H1 (cell line): ENCODE measurements at regions not wholly inside any gene's neighbourhood (a gene's known extent, or its start where the extent isn't known, plus 50 kb on each side); places are given as distances from the start of the nearest gene placed in this dataset.

Experiments used
- CTCF ChIA-PET: fragments of 300-600 bp; sonication (Branson Sonifier 250); formaldehyde crosslinking; loops from one replicate; lab custom pipeline; 2021; ENCODE audit not compliant: partially characterized antibody; lab: Charles Lee
- POLR2A ChIA-PET: fragments of 300-600 bp; sonication (Branson Sonifier 250); formaldehyde crosslinking; loops from one replicate; lab custom pipeline; 2021; ENCODE audit warnings: inconsistent platforms; ENCODE audit not compliant: partially characterized antibody; lab: Charles Lee
- DNase-seq, 2 experiments: peaks; one replicate each; pipeline versions ENCODE4 v3.0.0 to v3.0.0-alpha.2; 2010 to 2022; ENCODE audit warnings: low spot score in 2 of 2, low read depth in 1 of 2, mixed read lengths in 1 of 2
- FAIRE-seq: peaks from 2 replicates; lab custom pipeline; 2011; peaks lifted over from hg19 to GRCh38; lab: Jason Lieb, UNC
- H2AFZ ChIP-seq: 2 replicates; pipeline ENCODE4 v1.8.1; 2012; ENCODE audit warnings: low read length, inconsistent platforms
- H2AK5ac ChIP-seq: 2 replicates; pipeline ENCODE4 v1.6.1; 2013; ENCODE audit warnings: low read depth, low read length
- H2BK120ac ChIP-seq: replicated peaks from 2 replicates; pipeline ENCODE3; 2013; ENCODE audit warnings: low read depth, low read length, inconsistent platforms
- H2BK12ac ChIP-seq: 2 replicates; pipeline ENCODE4 v1.6.1; 2013; ENCODE audit warnings: low read depth, low read length
- H2BK15ac ChIP-seq: 2 replicates; pipeline ENCODE4 v1.6.1; 2013; ENCODE audit warnings: low read length
- H2BK20ac ChIP-seq: 2 replicates; pipeline ENCODE4 v1.6.1; 2013; ENCODE audit warnings: low read length
- H2BK5ac ChIP-seq: 2 replicates; pipeline ENCODE4 v1.6.1; 2013; ENCODE audit warnings: low read depth, low read length
- H3K14ac ChIP-seq: 2 replicates; pipeline ENCODE4 v1.6.1; 2013; ENCODE audit warnings: inconsistent platforms; ENCODE audit not compliant: insufficient read length
- H3K18ac ChIP-seq: 2 replicates; pipeline ENCODE4 v1.6.1; 2013; ENCODE audit warnings: low read length; ENCODE audit errors: extremely low read depth
- H3K23ac ChIP-seq: 2 replicates; pipeline ENCODE4 v1.6.1; 2013; ENCODE audit warnings: inconsistent platforms; ENCODE audit not compliant: insufficient read length
- H3K23me2 ChIP-seq: 2 replicates; pipeline ENCODE4 v1.6.1; 2013; ENCODE audit warnings: low read depth, low read length
- H3K27ac ChIP-seq: 2 replicates; pipeline ENCODE4 v1.6.1; 2011; ENCODE audit warnings: low read depth, low read length, inconsistent platforms
- H3K27me3 ChIP-seq, 4 experiments: replicated peaks in 1 of 4; 1 replicate in 1 of 4; 2 replicates in 3 of 4; pipeline versions ENCODE4 v1.6.1 to v1.8.1; 2011 to 2013; ENCODE audit warnings: low read length in 3 of 4, mild to moderate bottlenecking in 3 of 4, inconsistent platforms in 2 of 4, mixed read lengths in 2 of 4, moderate library complexity in 1 of 4; ENCODE audit not compliant: control insufficient read depth in 3 of 4, insufficient read depth in 3 of 4; ENCODE audit errors: extremely low read depth in 1 of 4
- H3K36me3 ChIP-seq, 4 experiments: 2 replicates each; pipeline versions ENCODE4 v1.6.1 to v1.8.1; 2011 to 2013; ENCODE audit warnings: mild to moderate bottlenecking in 4 of 4, low read length in 3 of 4, moderate library complexity in 2 of 4, control low read depth in 1 of 4, inconsistent platforms in 1 of 4; ENCODE audit not compliant: insufficient read depth in 4 of 4, control insufficient read depth in 2 of 4
- H3K4ac ChIP-seq: replicated peaks from 2 replicates; pipeline ENCODE3; 2013; ENCODE audit warnings: low read length, low read depth, mixed read lengths, inconsistent platforms; ENCODE audit not compliant: insufficient read length
- H3K4me1 ChIP-seq, 4 experiments: replicated peaks in 1 of 4; 1 replicate in 1 of 4; 2 replicates in 3 of 4; pipeline versions ENCODE4 v1.6.1 to v1.8.1; 2011 to 2013; ENCODE audit warnings: low read length in 3 of 4, inconsistent platforms in 2 of 4, mixed read lengths in 1 of 4; ENCODE audit not compliant: insufficient read depth in 4 of 4, control insufficient read depth in 3 of 4
- H3K4me2 ChIP-seq, 2 experiments: 2 replicates each; pipeline versions ENCODE4 v1.6.1 to v1.8.1; 2011 to 2013; ENCODE audit warnings: low read depth in 2 of 2, low read length in 2 of 2, control low read depth in 1 of 2, inconsistent platforms in 1 of 2, mild to moderate bottlenecking in 1 of 2; ENCODE audit not compliant: insufficient read depth in 1 of 2
- H3K4me3 ChIP-seq, 4 experiments: fragments of 200-600, 300-600 bp in 1 of 4; sonication (generic), shearing (Covaris generic), sonication (Bioruptor Twin) in 1 of 4; 2 replicates each; pipeline versions ENCODE4 v1.5.1 to v1.8.1; 2011 to 2016; ENCODE audit warnings: low read length in 4 of 4, low read depth in 3 of 4, control low read depth in 2 of 4, inconsistent platforms in 2 of 4, mild to moderate bottlenecking in 2 of 4, mixed read lengths in 1 of 4, moderate library complexity in 1 of 4; ENCODE audit not compliant: insufficient read depth in 2 of 4; ENCODE audit errors: extremely low read depth in 1 of 4
- H3K56ac ChIP-seq: replicated peaks from 2 replicates; pipeline ENCODE3; 2013; ENCODE audit warnings: low read depth, mild to moderate bottlenecking, mixed read lengths, low read length, inconsistent platforms; ENCODE audit not compliant: insufficient read length
- H3K79me1 ChIP-seq: 2 replicates; pipeline ENCODE4 v1.6.1; 2013; ENCODE audit warnings: low read depth, low read length, control low read depth
- H3K79me2 ChIP-seq, 2 experiments: 2 replicates each; pipeline versions ENCODE4 v1.6.1 to v1.8.1; 2012 to 2013; ENCODE audit warnings: low read length in 2 of 2, mild to moderate bottlenecking in 2 of 2, inconsistent platforms in 1 of 2; ENCODE audit not compliant: insufficient read depth in 2 of 2, control insufficient read depth in 1 of 2
- H3K9ac ChIP-seq, 4 experiments: replicated peaks in 1 of 4; 1 replicate in 1 of 4; 2 replicates in 3 of 4; pipeline versions ENCODE4 v1.6.1 to v1.8.1; 2011 to 2013; ENCODE audit warnings: low read depth in 3 of 4, low read length in 3 of 4, control low read depth in 2 of 4, mild to moderate bottlenecking in 2 of 4, moderate library complexity in 2 of 4, inconsistent platforms in 1 of 4; ENCODE audit errors: extremely low read depth in 1 of 4
- H3K9me3 ChIP-seq, 2 experiments: 2 replicates each; pipeline versions ENCODE4 v1.6.1 to v1.8.1; 2012 to 2013; ENCODE audit warnings: mild to moderate bottlenecking in 2 of 2, moderate library complexity in 2 of 2, control low read depth in 1 of 2, inconsistent platforms in 1 of 2, low read depth in 1 of 2, low read length in 1 of 2, mixed read lengths in 1 of 2; ENCODE audit not compliant: insufficient read depth in 2 of 2
- H4K20me1 ChIP-seq, 2 experiments: replicated peaks in 1 of 2; 2 replicates each; pipeline versions ENCODE3 to v1.8.1; 2011 to 2013; ENCODE audit warnings: inconsistent platforms in 2 of 2, low read length in 2 of 2, mild to moderate bottlenecking in 1 of 2; ENCODE audit not compliant: insufficient read depth in 2 of 2, control insufficient read depth in 1 of 2
- H4K5ac ChIP-seq: 2 replicates; pipeline ENCODE4 v1.6.1; 2013; ENCODE audit warnings: low read length, low read depth, mixed read lengths, inconsistent platforms; ENCODE audit not compliant: insufficient read length
- H4K8ac ChIP-seq: 2 replicates; pipeline ENCODE4 v1.8.0; 2013; ENCODE audit warnings: mild to moderate bottlenecking, moderate library complexity, low read length, inconsistent platforms; ENCODE audit not compliant: insufficient read depth; ENCODE audit errors: extremely low read depth
- H4K91ac ChIP-seq: replicated peaks from 2 replicates; pipeline ENCODE3; 2013; ENCODE audit warnings: low read length, mixed read lengths, inconsistent platforms; ENCODE audit not compliant: insufficient read length
- ATF2 ChIP-seq: IDR thresholded peaks from 2 replicates; pipeline ENCODE4 v1.6.1; 2012; ENCODE audit warnings: low read length, inconsistent platforms
- BACH1 ChIP-seq: IDR thresholded peaks from 2 replicates; pipeline ENCODE4 v1.6.1; 2012; ENCODE audit warnings: low read length, improper control_type of control experiment
- BCL11A ChIP-seq, 2 experiments: IDR thresholded peaks; one replicate each; pipeline ENCODE4 v1.6.1; 2011; ENCODE audit warnings: low read depth in 2 of 2, low read length in 2 of 2, mild to moderate bottlenecking in 2 of 2
- CBX8 ChIP-seq: fragments of 300-800, 300-1000 bp; sonication (generic); IDR thresholded peaks from 2 replicates; pipeline ENCODE4 v1.7.1; 2016; ENCODE audit warnings: low read depth, low read length, borderline replicate concordance
- GTF2F1 ChIP-seq: IDR thresholded peaks from 2 replicates; pipeline ENCODE4 v1.6.1; 2012; ENCODE audit warnings: low read depth, low read length, improper control_type of control experiment, borderline replicate concordance
- HDAC2 ChIP-seq, 2 experiments: fragments of 300-600 bp in 1 of 2; sonication (generic) in 1 of 2; IDR thresholded peaks; 2 replicates each; pipeline ENCODE4 v1.6.1; 2011 to 2012; ENCODE audit warnings: low read depth in 2 of 2, low read length in 2 of 2, mild to moderate bottlenecking in 2 of 2, moderate library complexity in 2 of 2, borderline replicate concordance in 1 of 2, inconsistent platforms in 1 of 2
- HDAC6 ChIP-seq: IDR thresholded peaks from one replicate; pipeline ENCODE4 v1.7.1; 2012; ENCODE audit warnings: low read depth, mild to moderate bottlenecking, inconsistent platforms, low read length, moderate library complexity
- JUN ChIP-seq: IDR thresholded peaks from 2 replicates; pipeline ENCODE4 v1.6.1; 2011; ENCODE audit warnings: low read depth, mild to moderate bottlenecking, improper control_type of control experiment, low read length
- KDM5A ChIP-seq: fragments of 200-600 bp; IDR thresholded peaks from 2 replicates; pipeline ENCODE4 v1.7.1; 2012; ENCODE audit warnings: mild to moderate bottlenecking, low read length, inconsistent platforms, mixed read lengths
- POLR2AphosphoS5 ChIP-seq: IDR thresholded peaks from 2 replicates; pipeline ENCODE4 v1.6.1; 2011; ENCODE audit warnings: low read depth, low read length
- RAD21 ChIP-seq, 2 experiments: IDR thresholded peaks in 1 of 2; conservative IDR thresholded peaks in 1 of 2; 2 replicates each; pipeline ENCODE4 v1.6.1; 2011; ENCODE audit warnings: low read depth in 2 of 2, low read length in 2 of 2, improper control_type of control experiment in 1 of 2, inconsistent platforms in 1 of 2, mild to moderate bottlenecking in 1 of 2, moderate library complexity in 1 of 2
- SIRT6 ChIP-seq: IDR thresholded peaks from one replicate; pipeline ENCODE4 v1.7.1; 2012; ENCODE audit warnings: low read length, inconsistent platforms
- SUZ12 ChIP-seq: fragments of 200-600 bp; sonication (generic); IDR thresholded peaks from 2 replicates; pipeline ENCODE4 v1.6.1; 2012; ENCODE audit warnings: mild to moderate bottlenecking, inconsistent platforms, low read length, moderate library complexity, mixed read lengths
- WGBS, 2 experiments: shearing (Covaris generic) in 1 of 2; methylation state at CpG; one replicate each; pipeline versions ENCODE4 v1.1.6 to v1.1.7; 2013 to 2015; ENCODE audit warnings: low lambda C conversion rate in 2 of 2, mixed read lengths in 2 of 2, inconsistent platforms in 1 of 2, low coverage in 1 of 2, missing lambda C conversion rate in 1 of 2; ENCODE audit not compliant: insufficient replicate concordance in 2 of 2, insufficient coverage in 1 of 2, insufficient read length in 1 of 2; ENCODE audit errors: extremely low coverage in 1 of 2, missing lambda C conversion rate in 1 of 2; 5-methylcytosine and 5-hydroxymethylcytosine counted together

DNA sequence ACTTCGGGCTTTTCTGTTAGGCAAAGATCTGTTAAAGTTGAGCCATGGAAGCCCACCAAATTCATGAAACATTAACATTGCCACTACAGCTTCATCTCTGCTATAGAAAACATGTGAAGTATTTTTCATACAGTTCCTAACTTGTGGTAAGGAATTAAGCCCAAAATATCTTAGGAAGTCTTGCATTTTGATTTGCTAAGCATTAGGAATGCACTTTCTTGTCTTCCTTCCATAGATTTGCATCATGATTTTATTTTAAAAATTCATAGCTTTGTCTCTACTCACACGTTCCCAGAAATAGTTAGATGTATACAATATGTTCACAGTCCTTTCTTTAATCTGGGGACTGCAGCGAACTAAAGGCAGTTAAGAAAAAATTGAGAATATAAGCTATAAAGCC lies 325.6 kb downstream of the CENPW start:
- FAIRE-seq (no peak), DNase-seq (no peak)
- no peak overlapping the region for H2BK5ac ChIP-seq
- CTCF ChIA-PET = interaction anchor here (1.5 to 1.8 kb wide), 2 partner anchors 198 to 525 kb away, joined by 4 read pairs; no protein-coding TSS in a partner anchor
- no peak overlapping the region for H4K91ac ChIP-seq
- peaks cover 0 to 2% of the 10 kb centered on the region in 2 experiments; a peak in 1 of 4 replicates for H3K9me3 ChIP-seq
- no peaks in the 10 kb centered on the region for H3K4me1 ChIP-seq
- H3K4me3 ChIP-seq = no peak overlapping the region
- H2BK12ac ChIP-seq = no peak overlapping the region
- no peak overlapping the region for H2BK15ac ChIP-seq
- no peak overlapping the region for H3K56ac ChIP-seq
- no peak overlapping the region for H2BK120ac ChIP-seq
- no peak overlapping the region for H3K9ac ChIP-seq
- H3K23me2 ChIP-seq = no peaks in the 10 kb centered on the region
- no peak overlapping the region for H3K27ac ChIP-seq
- H2BK20ac ChIP-seq = no peak overlapping the region
- H2AFZ ChIP-seq = no peak overlapping the region
- H3K79me1 ChIP-seq = no peaks in the 10 kb centered on the region
- no peaks in the 10 kb centered on the region for H4K20me1 ChIP-seq
- no peaks in the 10 kb centered on the region for H3K79me2 ChIP-seq
- no peak overlapping the region for H4K8ac ChIP-seq
- H3K27me3 ChIP-seq = no peaks in the 10 kb centered on the region
- WGBS, 2 experiments = 87% methylated on average over 3 of the region's 3 CpGs; no CpG with 5 or more reads in 1 of the 2 experiments
- no peak overlapping the region for H4K5ac ChIP-seq
- no peak overlapping the region for H3K14ac ChIP-seq
- no peak overlapping the region for H3K23ac ChIP-seq
- H2AK5ac ChIP-seq = no peak overlapping the region
- POLR2A ChIA-PET = no interaction called here
- H3K4ac ChIP-seq = no peak overlapping the region
- H3K4me2 ChIP-seq = no peak overlapping the region
- H3K36me3 ChIP-seq = no peaks in the 10 kb centered on the region
- no peak overlapping the region for H3K18ac ChIP-seq
- TF ChIP-seq BCL11A (IDR thresholded peaks at IDR 0.05; ENCODE audit: low read depth in 2 of 2, low read length in 2 of 2) = no peak
- no peak for TF ChIP-seq POLR2AphosphoS5
- no peak for TF ChIP-seq BACH1
- no peak for TF ChIP-seq HDAC2 (IDR thresholded peaks at IDR 0.05; ENCODE audit: borderline replicate concordance in 1 of 2, low read depth in 2 of 2, low read length in 2 of 2)
- TF ChIP-seq CBX8 = no peak
- no peak for TF ChIP-seq RAD21 (IDR thresholded peaks at IDR 0.05 in 1 of 2, conservative IDR thresholded peaks at IDR 0.05 in 1 of 2; ENCODE audit: low read depth in 2 of 2, low read length in 2 of 2)
- TF ChIP-seq GTF2F1 = no peak
- no peak for TF ChIP-seq ATF2
- no peak for TF ChIP-seq HDAC6
- no peak for TF ChIP-seq KDM5A
- TF ChIP-seq SIRT6 = no peak
- TF ChIP-seq SUZ12 = no peak
- TF ChIP-seq JUN = no peak
